ENCODE measurements at regions not wholly inside any gene's neighbourhood (a gene's known extent, or its start where the extent isn't known, plus 50 kb on each side); places are given as distances from the start of the nearest gene placed in this dataset.

GRCh38 chr20:61046721-61047351, 205.2 kb upstream of the CDH4 start:
- no peak for TF ChIP-seq EZH2phosphoT487 (IDR thresholded peaks at IDR 0.05)
- no peak for TF ChIP-seq CTCF (IDR thresholded peaks at IDR 0.05)
- TF ChIP-seq EZH2 (IDR thresholded peaks at IDR 0.05): no peak
